ENCODE measurements at regions not wholly inside any gene's neighbourhood (a gene's known extent, or its start where the extent isn't known, plus 50 kb on each side); places are given as distances from the start of the nearest gene placed in this dataset.

DNA sequence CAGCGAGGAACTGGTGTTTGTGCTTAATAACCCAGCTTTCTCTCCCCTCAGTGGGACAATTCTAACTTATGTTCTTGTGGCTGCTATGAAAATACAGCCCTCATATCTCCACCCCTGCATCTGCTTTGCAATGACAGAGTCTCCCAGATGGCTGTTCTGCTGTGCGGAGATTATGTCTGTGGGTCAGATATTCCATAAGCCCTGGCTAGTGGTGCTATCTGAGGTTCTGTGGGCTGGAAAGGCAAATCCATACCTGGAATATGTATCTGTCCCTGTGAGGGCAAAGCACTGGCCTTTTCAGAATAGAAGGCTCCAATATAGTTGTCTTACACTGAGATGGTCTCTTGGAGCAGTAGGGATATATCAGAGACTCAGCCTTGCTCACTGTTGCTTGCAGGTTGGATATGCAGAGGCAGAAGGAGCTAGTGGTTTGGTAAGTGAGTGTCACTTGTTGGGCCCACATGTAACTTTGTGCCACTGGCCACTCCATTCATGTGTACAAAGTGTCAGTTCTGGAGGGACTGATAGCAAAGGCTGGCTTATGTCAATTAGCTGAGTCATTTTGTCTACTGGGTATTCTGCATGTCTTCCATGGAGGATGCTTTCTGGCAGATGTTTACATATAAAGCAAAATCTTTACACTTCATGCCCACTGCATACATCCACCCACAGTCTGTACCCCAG lies 246.6 kb downstream of the FAM76B start:
- CTCF ChIA-PET, result no interaction called here
- no peaks in the 10 kb centered on the region for H3K9me3 Mint-ChIP-seq (ENCODE audit: low read depth)
- no peaks in the 10 kb centered on the region for H3K36me3 Mint-ChIP-seq
- no peaks in the 10 kb centered on the region for H3K4me1 Mint-ChIP-seq
- H3K27me3 Mint-ChIP-seq, result peaks cover 7% of the 10 kb centered on the region
- ATAC-seq (no peak), DNase-seq (no peak)
- no peak overlapping the region for H3K27ac Mint-ChIP-seq
- no peak overlapping the region for H3K4me3 Mint-ChIP-seq

- Mint-ChIP-seq H3K36me3 (no peaks in the 10 kb centered on the region), H3K4me3 (no peak overlapping the region), H3K27ac (no peak overlapping the region), H3K27me3 (peaks cover 9% of the 10 kb centered on the region), H3K9me3 (ENCODE audit: low read depth) (no peaks in the 10 kb centered on the region), H3K4me1 (no peaks in the 10 kb centered on the region)
- CTCF ChIA-PET, result no interaction called here
- ATAC-seq (no peak), DNase-seq (no peak)
Observed at GRCh38 chr11:95541715-95542114, 247.9 kb downstream of the FAM76B start.

DNA sequence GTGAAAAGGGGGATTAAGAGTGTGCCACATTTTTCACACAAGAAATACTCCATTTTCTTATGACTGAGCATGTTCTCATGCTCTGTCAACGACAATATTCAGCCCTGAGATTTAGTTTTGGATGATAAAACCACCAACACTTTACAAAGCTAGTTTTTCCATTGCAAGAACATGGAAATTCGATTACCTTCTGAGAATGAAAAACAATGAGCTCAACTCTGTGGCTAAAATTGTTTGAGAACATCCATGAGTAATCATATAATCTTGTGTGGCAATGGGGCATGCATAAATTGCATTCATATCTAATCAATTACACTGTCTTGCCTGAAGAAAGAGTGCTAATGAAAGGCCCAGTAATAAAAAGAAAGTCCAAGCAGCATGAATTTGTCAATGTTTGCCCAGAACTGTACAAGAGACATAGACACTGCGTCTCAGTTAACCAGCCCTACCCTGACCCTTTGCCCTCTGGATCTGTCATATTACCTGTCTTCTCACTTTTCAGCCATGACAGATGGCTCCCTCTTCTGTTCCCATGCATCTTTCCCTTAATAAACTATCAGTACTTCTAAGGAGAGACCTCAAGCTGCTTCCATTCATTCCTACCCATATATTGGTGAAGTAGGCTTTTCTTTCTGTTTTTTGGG lies 253.4 kb downstream of the FAM76B start:
- DNase-seq (no peak), ATAC-seq (no peak)
- Mint-ChIP-seq H3K36me3 (peaks cover 3% of the 10 kb centered on the region), H3K27me3 (peaks cover 13% of the 10 kb centered on the region), H3K4me1 (no peaks in the 10 kb centered on the region), H3K4me3 (no peak overlapping the region), H3K27ac (no peak overlapping the region), H3K9me3 (ENCODE audit: low read depth) (peaks cover 11% of the 10 kb centered on the region)
- CTCF ChIA-PET, result no interaction called here

GRCh38 chr11:95534809-95535208 lies 254.8 kb downstream of the FAM76B start:
- DNase-seq (no peak), ATAC-seq (no peak)
- peaks cover 3% of the 10 kb centered on the region for H3K36me3 Mint-ChIP-seq
- peaks cover 15% of the 10 kb centered on the region for H3K27me3 Mint-ChIP-seq
- H3K4me1 Mint-ChIP-seq, result no peaks in the 10 kb centered on the region
- H3K4me3 Mint-ChIP-seq, result no peak overlapping the region
- CTCF ChIA-PET, result no interaction called here
- H3K27ac Mint-ChIP-seq, result no peak overlapping the region
- peaks cover 11% of the 10 kb centered on the region for H3K9me3 Mint-ChIP-seq (ENCODE audit: low read depth)

- H3K27me3 Mint-ChIP-seq, result peaks cover 12% of the 10 kb centered on the region
- H3K36me3 Mint-ChIP-seq, result peaks cover 3% of the 10 kb centered on the region
- H3K9me3 Mint-ChIP-seq (ENCODE audit: low read depth), result peaks cover 11% of the 10 kb centered on the region
- H3K4me1 Mint-ChIP-seq, result no peaks in the 10 kb centered on the region
- no peak for ATAC-seq
- H3K4me3 Mint-ChIP-seq, result no peak overlapping the region
- no peak for DNase-seq
- CTCF ChIA-PET, result no interaction called here
- no peak overlapping the region for H3K27ac Mint-ChIP-seq
Observed at GRCh38 chr11:95534226-95534625, 255.4 kb downstream of the FAM76B start.

- DNase-seq, result no peak
- peaks cover 3% of the 10 kb centered on the region for H3K36me3 Mint-ChIP-seq
- ATAC-seq, result no peak
- H3K4me3 Mint-ChIP-seq, result no peak overlapping the region
- CTCF ChIA-PET, result no interaction called here
- H3K9me3 Mint-ChIP-seq (ENCODE audit: low read depth), result peaks cover 11% of the 10 kb centered on the region
- H3K27ac Mint-ChIP-seq, result no peak overlapping the region
- peaks cover 9% of the 10 kb centered on the region for H3K27me3 Mint-ChIP-seq
- no peaks in the 10 kb centered on the region for H3K4me1 Mint-ChIP-seq
Observed at GRCh38 chr11:95531116-95531515, 258.5 kb downstream of the FAM76B start.

DNA sequence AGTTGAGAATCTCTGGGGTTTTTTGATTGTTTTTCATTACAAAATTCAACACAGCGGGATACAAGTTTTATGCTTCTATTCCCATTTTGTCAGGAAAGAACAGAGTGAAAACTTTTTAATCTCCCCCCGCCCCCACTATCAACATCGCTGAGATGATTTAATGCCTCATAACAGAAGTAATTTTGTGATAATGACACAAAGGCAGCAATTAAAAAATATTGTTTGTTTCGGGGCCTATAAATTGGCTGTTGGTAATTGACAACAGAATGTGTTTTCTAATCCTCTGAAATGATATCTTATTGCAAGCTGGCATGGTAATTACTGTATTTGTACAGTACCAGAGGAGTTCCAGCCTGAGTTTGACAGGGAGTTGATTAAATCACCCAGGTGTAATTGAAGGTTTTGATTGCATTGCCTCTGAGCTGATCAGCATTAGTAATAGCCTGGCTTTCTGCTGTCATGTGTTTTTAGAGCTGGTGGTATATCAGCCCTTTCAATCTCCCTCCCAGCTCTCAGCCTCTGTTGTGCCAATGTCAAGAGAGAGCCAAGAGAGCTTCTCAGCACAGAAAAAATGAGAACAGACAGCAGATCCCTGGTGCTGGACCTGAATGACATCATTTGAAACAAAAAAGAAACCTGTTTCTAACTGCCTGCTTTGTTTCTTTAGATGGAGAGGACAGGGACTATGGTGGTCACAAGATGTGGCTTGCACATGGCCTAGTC lies 265.1 kb downstream of the FAM76B start:
- Mint-ChIP-seq H3K36me3 (no peaks in the 10 kb centered on the region), H3K4me3 (no peak overlapping the region), H3K9me3 (ENCODE audit: low read depth) (no peaks in the 10 kb centered on the region), H3K27ac (no peak overlapping the region), H3K4me1 (no peaks in the 10 kb centered on the region), H3K27me3 (peaks cover 8% of the 10 kb centered on the region)
- no peak for DNase-seq
- ATAC-seq, result no peak
- CTCF ChIA-PET, result no interaction called here

DNA sequence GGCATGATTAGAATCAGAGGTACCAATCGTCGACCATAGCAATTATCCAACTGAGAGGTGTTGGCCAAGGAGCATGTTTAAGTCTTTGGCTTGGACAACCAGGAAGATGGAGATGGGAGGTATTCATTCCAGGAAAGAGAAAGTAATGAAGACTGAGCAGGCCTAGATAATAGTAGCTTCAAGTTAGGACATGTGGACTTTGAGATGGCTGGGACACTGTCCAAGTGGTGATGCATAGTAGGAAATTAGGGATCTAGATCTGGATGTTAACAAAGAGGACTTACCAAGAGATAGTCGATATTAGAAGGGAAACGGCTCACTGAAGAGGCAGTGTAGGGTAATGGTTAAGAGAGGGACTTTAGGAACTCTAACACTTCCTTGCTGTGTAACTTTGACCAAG lies 266.7 kb downstream of the FAM76B start:
- no peaks in the 10 kb centered on the region for H3K36me3 Mint-ChIP-seq
- H3K4me1 Mint-ChIP-seq, result no peaks in the 10 kb centered on the region
- no peaks in the 10 kb centered on the region for H3K9me3 Mint-ChIP-seq (ENCODE audit: low read depth)
- no peak overlapping the region for H3K4me3 Mint-ChIP-seq
- H3K27ac Mint-ChIP-seq, result no peak overlapping the region
- peaks cover 4% of the 10 kb centered on the region for H3K27me3 Mint-ChIP-seq
- no peak for ATAC-seq
- DNase-seq, result no peak
- CTCF ChIA-PET, result no interaction called here

- H3K27ac Mint-ChIP-seq, result no peak overlapping the region
- H3K9me3 Mint-ChIP-seq (ENCODE audit: low read depth), result no peaks in the 10 kb centered on the region
- H3K4me3 Mint-ChIP-seq, result no peak overlapping the region
- peaks cover 4% of the 10 kb centered on the region for H3K27me3 Mint-ChIP-seq
- CTCF ChIA-PET, result no interaction called here
- H3K4me1 Mint-ChIP-seq, result no peaks in the 10 kb centered on the region
- H3K36me3 Mint-ChIP-seq, result no peaks in the 10 kb centered on the region
- ATAC-seq (no peak), DNase-seq (no peak)
Observed at GRCh38 chr11:95521862-95522261, 267.7 kb downstream of the FAM76B start.

- Mint-ChIP-seq H3K27me3 (peaks cover 7% of the 10 kb centered on the region), H3K36me3 (no peaks in the 10 kb centered on the region)
Observed at GRCh38 chr11:95521133-95521542, 268.4 kb downstream of the FAM76B start.

GRCh38 chr11:95520369-95521132 lies 269.0 kb downstream of the FAM76B start:
- Mint-ChIP-seq H3K27me3 (peaks cover 8% of the 10 kb centered on the region), H3K27ac (no peak overlapping the region), H3K36me3 (no peaks in the 10 kb centered on the region), H3K4me3 (no peak overlapping the region), H3K4me1 (no peaks in the 10 kb centered on the region), H3K9me3 (ENCODE audit: low read depth) (no peaks in the 10 kb centered on the region)
- ATAC-seq (no peak), DNase-seq (no peak)
- CTCF ChIA-PET, result no interaction called here

More at GRCh38 chr11:95521133-95521542, 268.4 kb downstream of the FAM76B start:
- no peaks in the 10 kb centered on the region for H3K9me3 Mint-ChIP-seq (ENCODE audit: low read depth)
- DNase-seq (no peak), ATAC-seq (no peak)
- no peaks in the 10 kb centered on the region for H3K4me1 Mint-ChIP-seq
- H3K27ac Mint-ChIP-seq, result no peak overlapping the region
- H3K4me3 Mint-ChIP-seq, result no peak overlapping the region
- CTCF ChIA-PET, result no interaction called here

GRCh38 chr11:95519912-95520311 lies 269.7 kb downstream of the FAM76B start:
- DNase-seq (no peak), ATAC-seq (no peak)
- peaks cover 7% of the 10 kb centered on the region for H3K27me3 Mint-ChIP-seq
- H3K27ac Mint-ChIP-seq, result no peak overlapping the region
- H3K4me1 Mint-ChIP-seq, result no peaks in the 10 kb centered on the region
- no peaks in the 10 kb centered on the region for H3K9me3 Mint-ChIP-seq (ENCODE audit: low read depth)
- no peaks in the 10 kb centered on the region for H3K36me3 Mint-ChIP-seq
- CTCF ChIA-PET, result no interaction called here
- no peak overlapping the region for H3K4me3 Mint-ChIP-seq

- Mint-ChIP-seq H3K4me1 (no peaks in the 10 kb centered on the region), H3K4me3 (no peak overlapping the region), H3K9me3 (ENCODE audit: low read depth) (no peaks in the 10 kb centered on the region), H3K27me3 (peaks cover 7% of the 10 kb centered on the region), H3K27ac (no peak overlapping the region), H3K36me3 (no peaks in the 10 kb centered on the region)
- no peak for DNase-seq
- ATAC-seq, result no peak
- CTCF ChIA-PET, result no interaction called here
Observed at GRCh38 chr11:95517453-95517852, 272.1 kb downstream of the FAM76B start.

All from activated CD8-positive, alpha-beta memory T cell treated with anti-CD3 and anti-CD28 coated beads, Interleukin-2, amount 10 ng/mL, durations not matched to agents 7 days and 5 days (primary cell).